ENCODE measurements at regions not wholly inside any gene's neighbourhood (a gene's known extent, or its start where the extent isn't known, plus 50 kb on each side); places are given as distances from the start of the nearest gene placed in this dataset.

- Histone ChIP-seq H2BK20ac (ENCODE audit: low read depth, low read length) (no peak overlapping the region), H3K18ac (ENCODE audit: low read depth, low read length) (no peak overlapping the region), H3K27me3 (ENCODE audit: control insufficient read depth, insufficient read depth, low read length) (no peaks in the 10 kb centered on the region), H3K79me1 (ENCODE audit: low read depth in 1 of 2, low read length in 2 of 2) (no peaks in the 10 kb centered on the region), H3K27ac (ENCODE audit: insufficient read depth, low read length) (no peak overlapping the region), H2AFZ (replicated peaks; ENCODE audit: low read length, poor library complexity) (no peak overlapping the region), H3K4ac (ENCODE audit: low read depth, low read length) (no peak overlapping the region), H3K4me1 (ENCODE audit: control insufficient read depth, insufficient read depth, low read length) (no peaks in the 10 kb centered on the region), H3K4me2 (ENCODE audit: low read depth, low read length) (no peak overlapping the region), H3K9me1 (ENCODE audit: insufficient read depth, low read length) (no peaks in the 10 kb centered on the region), H4K5ac (ENCODE audit: low read depth, low read length) (no peak overlapping the region), H2BK5ac (ENCODE audit: low read depth, low read length, poor library complexity, severe bottlenecking) (no peak overlapping the region), H3K9ac (ENCODE audit: low read depth, low read length) (no peak overlapping the region), H3K23ac (ENCODE audit: low read depth, low read length) (no peak overlapping the region), H4K20me1 (ENCODE audit: insufficient read depth, low read length) (no peaks in the 10 kb centered on the region), H4K8ac (ENCODE audit: low read depth in 2 of 2, low read length in 2 of 2) (no peak overlapping the region), H3K56ac (ENCODE audit: extremely low read depth, insufficient read depth, low read length) (no peak overlapping the region), H3K4me3 (ENCODE audit: insufficient read depth, low read depth, low read length) (no peak overlapping the region), H3K14ac (replicated peaks; ENCODE audit: low read depth, low read length) (no peak overlapping the region), H2AK5ac (ENCODE audit: low read depth, low read length) (no peak overlapping the region), H2BK120ac (ENCODE audit: low read depth, low read length) (no peak overlapping the region), H4K91ac (ENCODE audit: insufficient read depth, low read depth, low read length) (no peak overlapping the region), H3K36me3 (ENCODE audit: control insufficient read depth, insufficient read depth, low read length) (no peaks in the 10 kb centered on the region), H3K9me3 (ENCODE audit: control insufficient read depth, insufficient read depth, low read length) (no peaks in the 10 kb centered on the region), H2AK9ac (replicated peaks; ENCODE audit: low read depth, low read length, poor library complexity) (no peak overlapping the region), H2BK15ac (ENCODE audit: low read depth, low read length) (no peak overlapping the region)
- intact Hi-C loops (cut with micrococcal nuclease) (no loop called here), dilution Hi-C loops (cut with HindIII; ENCODE audit: low sequenced_read_pairs, unreplicated experiment) (no loop called here), in situ Hi-C loops (cut with MboI; ENCODE audit: low sequenced_read_pairs) (no loop called here)
- DNase-seq = no peak
- TF ChIP-seq CTCF (conservative IDR thresholded peaks at IDR 0.05; ENCODE audit: low read depth, low read length) = no peak
- TF ChIP-seq RCOR1 (IDR thresholded peaks at IDR 0.05; ENCODE audit: insufficient replicate concordance, low read length) = no peak
- no peak for TF ChIP-seq RFX5 (IDR thresholded peaks at IDR 0.05; ENCODE audit: low read depth, low read length)
- TF ChIP-seq SMC3 (IDR thresholded peaks at IDR 0.05; ENCODE audit: low read depth, low read length) = no peak
- no peak for TF ChIP-seq MXI1 (IDR thresholded peaks at IDR 0.05; ENCODE audit: borderline replicate concordance, low read depth, low read length)
- no peak for TF ChIP-seq MAFK (IDR thresholded peaks at IDR 0.05; ENCODE audit: low read depth, low read length)
- no peak for TF ChIP-seq CHD1 (IDR thresholded peaks at IDR 0.05; ENCODE audit: low read depth, low read length)
- no peak for TF ChIP-seq POLR2A (IDR thresholded peaks at IDR 0.05; ENCODE audit: low read depth, low read length)
- TF ChIP-seq MAZ (IDR thresholded peaks at IDR 0.05; ENCODE audit: borderline replicate concordance, low read depth, low read length) = no peak
- no peak for TF ChIP-seq ELK1 (IDR thresholded peaks at IDR 0.05; ENCODE audit: borderline replicate concordance, low read depth, low read length)
- no peak for TF ChIP-seq CEBPB (IDR thresholded peaks at IDR 0.05; ENCODE audit: low read depth, low read length)
- no peak for TF ChIP-seq RAD21 (IDR thresholded peaks at IDR 0.05; ENCODE audit: low read length)
- no peak for TF ChIP-seq BHLHE40 (IDR thresholded peaks at IDR 0.05; ENCODE audit: low read depth, low read length)
- no peak for ATAC-seq (ENCODE audit: low read depth)
- CTCF ChIA-PET = no interaction called here
- POLR2A ChIA-PET (ENCODE audit: unreplicated experiment) = no interaction called here
- no CpG with 5 or more reads among the region's 2 CpGs for WGBS, 2 experiments (ENCODE audit: extremely low coverage in 2 of 2, insufficient read length in 1 of 2)
- BruUV-seq (replicated peaks) = no TSS peak
These were observed 137.5 kb downstream of the CENPF start for GRCh38 chr1:214740471-214740870.

Data from IMR-90 (cell line).